HFF-Myc (cell line): ENCODE measurements at regions not wholly inside any gene's neighbourhood (a gene's known extent, or its start where the extent isn't known, plus 50 kb on each side); places are given as distances from the start of the nearest gene placed in this dataset.

ENCODE experiments used
- DNase-seq: peaks from one replicate; pipeline ENCODE4 v3.0.0-alpha.2; 2011; ENCODE audit warnings: low read depth; ENCODE audit errors: extremely low read depth
- H3K4me3 ChIP-seq: replicated peaks from 2 replicates; pipeline ENCODE4 v1.5.1; 2011; ENCODE audit warnings: low read depth, mild to moderate bottlenecking, control low read depth, low read length
- TF ChIP-seq, protein P1 (sequence below): IDR thresholded peaks from 2 replicates; pipeline ENCODE4 v1.5.1; 2012; ENCODE audit warnings: mild to moderate bottlenecking, low read depth, low read length, control low read depth; ENCODE audit errors: missing control alignments

DNA sequence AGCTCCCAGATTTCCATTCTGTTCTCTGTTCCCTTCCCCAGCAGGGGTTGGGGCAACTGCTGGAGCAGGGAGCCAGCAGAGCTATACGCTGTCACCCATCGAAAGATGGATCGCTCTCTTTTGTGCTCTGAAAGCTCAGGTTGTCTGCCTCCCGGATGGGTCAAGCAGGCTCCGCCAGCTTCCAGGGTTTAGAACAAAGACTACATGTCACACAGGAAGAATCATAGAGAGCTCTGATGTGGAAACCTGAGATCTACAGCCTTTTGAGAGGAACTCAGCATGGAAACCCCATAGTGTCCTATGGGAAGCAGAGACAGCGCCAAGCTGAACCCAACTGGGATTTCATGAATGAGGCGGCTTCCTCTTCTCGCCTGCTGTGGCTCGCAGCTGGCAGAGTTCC is 205.4 kb downstream of the HS3ST1 start:
- no peak overlapping the region for H3K4me3 ChIP-seq
- no peak for DNase-seq
- TF ChIP-seq, protein P1, sequence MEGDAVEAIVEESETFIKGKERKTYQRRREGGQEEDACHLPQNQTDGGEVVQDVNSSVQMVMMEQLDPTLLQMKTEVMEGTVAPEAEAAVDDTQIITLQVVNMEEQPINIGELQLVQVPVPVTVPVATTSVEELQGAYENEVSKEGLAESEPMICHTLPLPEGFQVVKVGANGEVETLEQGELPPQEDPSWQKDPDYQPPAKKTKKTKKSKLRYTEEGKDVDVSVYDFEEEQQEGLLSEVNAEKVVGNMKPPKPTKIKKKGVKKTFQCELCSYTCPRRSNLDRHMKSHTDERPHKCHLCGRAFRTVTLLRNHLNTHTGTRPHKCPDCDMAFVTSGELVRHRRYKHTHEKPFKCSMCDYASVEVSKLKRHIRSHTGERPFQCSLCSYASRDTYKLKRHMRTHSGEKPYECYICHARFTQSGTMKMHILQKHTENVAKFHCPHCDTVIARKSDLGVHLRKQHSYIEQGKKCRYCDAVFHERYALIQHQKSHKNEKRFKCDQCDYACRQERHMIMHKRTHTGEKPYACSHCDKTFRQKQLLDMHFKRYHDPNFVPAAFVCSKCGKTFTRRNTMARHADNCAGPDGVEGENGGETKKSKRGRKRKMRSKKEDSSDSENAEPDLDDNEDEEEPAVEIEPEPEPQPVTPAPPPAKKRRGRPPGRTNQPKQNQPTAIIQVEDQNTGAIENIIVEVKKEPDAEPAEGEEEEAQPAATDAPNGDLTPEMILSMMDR: no peak

DNA sequence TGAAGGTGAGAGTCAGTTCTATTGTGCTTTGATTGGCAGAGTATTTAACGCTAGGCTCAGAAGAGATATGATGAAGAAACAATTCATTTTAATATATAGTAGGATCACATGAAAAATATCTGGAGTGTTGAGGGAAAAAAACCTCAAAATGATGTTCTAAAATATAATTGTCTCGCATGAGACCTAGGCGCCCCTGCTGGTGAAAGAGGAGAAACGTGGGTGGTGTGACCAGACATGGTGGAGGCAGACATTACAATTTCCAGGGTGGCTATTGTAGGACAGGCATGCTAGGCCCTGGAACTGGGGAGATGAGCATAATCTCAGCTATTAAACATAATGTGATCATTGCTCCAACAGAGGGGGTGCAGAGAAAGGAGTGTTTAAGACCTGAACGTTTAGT is 210.0 kb downstream of the HS3ST1 start:
- no peak for DNase-seq

DNA sequence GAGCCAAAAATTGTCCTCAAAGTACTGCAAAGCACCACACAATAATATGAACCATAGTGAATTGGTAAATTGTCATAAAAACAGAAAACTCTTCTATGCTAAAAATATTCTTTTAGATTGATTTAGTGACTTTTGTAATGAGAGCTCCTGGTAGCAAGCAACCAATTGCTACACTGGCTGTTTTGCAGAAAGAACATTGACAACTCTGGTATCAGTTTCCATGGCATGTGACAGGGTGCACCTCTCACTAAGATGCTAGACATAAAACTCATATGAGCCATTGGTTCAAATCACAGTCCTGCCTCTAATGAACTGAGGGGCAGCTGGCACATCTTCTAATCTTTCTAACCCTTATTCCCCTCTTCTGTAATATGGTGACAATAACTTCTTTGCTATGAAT is 212.2 kb downstream of the HS3ST1 start:
- no peak for DNase-seq
- TF ChIP-seq, protein P1: no peak
- no peak overlapping the region for H3K4me3 ChIP-seq

More for the DNA sequence above, 210.0 kb downstream of the HS3ST1 start:
- no peak overlapping the region for H3K4me3 ChIP-seq
- TF ChIP-seq, protein P1: no peak

DNA sequence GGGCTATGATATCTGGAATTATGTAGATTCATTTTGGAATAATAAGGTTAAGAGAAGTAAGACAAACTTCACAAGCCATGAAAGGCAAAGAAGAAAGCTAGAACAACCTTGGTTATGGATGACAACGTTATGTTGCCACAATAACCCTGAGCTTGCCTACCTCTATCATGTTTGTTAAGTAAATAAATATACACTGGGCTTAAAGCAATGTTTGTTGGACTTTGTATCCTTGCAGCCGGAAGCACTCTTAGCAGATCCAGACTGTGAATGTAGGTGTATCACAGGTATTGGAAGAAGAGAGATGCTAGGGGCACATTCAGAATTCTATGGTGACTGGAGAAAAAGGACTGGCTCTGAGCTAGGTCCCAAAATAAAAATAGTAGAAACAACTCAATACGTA is 214.4 kb downstream of the HS3ST1 start:
- H3K4me3 ChIP-seq: no peak overlapping the region
- no peak for DNase-seq
- TF ChIP-seq, protein P1: no peak

DNA sequence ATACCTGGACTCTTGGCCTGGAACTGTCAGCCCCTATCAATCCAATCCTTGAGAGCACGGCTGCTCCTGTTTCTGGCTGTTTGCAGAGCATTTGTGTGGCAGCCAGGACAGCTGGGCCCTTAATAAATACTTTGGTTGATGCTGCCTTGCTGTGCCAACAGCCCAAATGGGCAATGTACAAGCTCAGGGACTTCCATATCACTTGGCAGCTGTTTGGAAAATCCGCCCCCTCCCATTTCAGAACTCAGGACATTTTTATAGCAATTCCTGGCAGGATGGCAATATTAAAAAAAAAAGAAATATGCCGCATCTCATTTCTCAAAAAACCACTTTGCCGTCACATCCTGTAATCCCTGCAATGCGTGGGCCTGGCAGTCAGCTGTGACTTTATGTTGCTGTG is 218.9 kb downstream of the HS3ST1 start:
- TF ChIP-seq, protein P1: no peak
- no peak overlapping the region for H3K4me3 ChIP-seq
- no peak for DNase-seq

DNA sequence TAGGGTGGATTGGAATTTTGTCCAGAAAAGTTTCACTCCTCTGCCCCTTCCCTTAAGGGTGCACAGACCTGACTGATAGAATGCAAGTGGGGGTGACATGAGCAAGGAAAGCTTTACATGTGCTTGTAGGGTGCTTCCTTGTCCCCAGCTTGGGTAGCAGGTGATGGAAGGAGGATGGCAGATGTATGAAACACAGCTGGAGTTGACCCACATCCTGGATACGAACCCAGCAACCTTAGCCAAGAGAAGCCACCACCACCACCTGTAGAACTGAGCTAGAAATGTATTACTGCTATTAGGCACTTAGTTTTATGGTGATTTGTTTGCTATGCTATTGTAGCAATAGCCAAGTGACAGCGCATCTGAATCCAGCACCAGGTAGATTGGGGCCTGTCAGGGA is 227.4 kb downstream of the HS3ST1 start:
- DNase-seq: no peak
- TF ChIP-seq, protein P1: no peak
- H3K4me3 ChIP-seq: no peak overlapping the region

DNA sequence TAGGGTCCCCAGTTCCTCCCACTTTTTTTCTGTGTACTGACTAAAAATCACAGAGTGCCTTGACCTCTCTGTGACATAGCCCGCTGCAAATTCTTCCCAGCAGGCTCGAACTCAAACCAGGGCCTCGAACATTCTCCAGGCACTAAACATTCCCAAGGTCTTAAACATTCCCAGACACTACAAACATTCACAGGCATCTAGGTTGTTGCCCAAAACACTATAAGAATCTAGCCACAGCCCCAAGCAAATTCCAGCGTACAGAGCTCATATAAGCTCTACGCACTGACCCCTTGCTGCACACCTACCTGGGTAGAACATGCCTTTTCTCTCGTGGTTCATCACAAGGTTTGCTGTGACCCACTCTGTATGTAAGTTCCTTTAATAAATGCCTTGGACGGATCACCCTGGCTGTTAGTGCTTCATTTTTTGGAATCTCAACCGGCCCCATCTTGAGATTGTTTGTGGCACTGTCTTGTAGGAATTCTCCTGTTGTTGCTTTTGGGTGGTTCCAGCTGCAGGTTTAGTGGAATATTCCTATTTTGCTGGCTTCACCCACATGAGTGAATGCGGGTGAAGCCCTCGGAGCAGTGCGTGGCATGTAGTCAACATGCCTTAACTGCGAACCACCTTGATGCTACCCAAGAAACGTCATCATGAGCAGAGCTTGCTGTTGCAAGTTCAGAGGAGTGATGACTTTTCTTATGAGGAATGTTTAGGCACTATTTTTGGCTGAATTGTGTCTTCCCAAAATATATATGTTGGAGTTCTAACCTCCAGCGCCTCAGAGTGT is 230.0 kb downstream of the HS3ST1 start:
- TF ChIP-seq, protein P1: no peak
- no peak overlapping the region for H3K4me3 ChIP-seq
- DNase-seq: no peak
